ENCODE measurements at regions not wholly inside any gene's neighbourhood (a gene's known extent, or its start where the extent isn't known, plus 50 kb on each side); places are given as distances from the start of the nearest gene placed in this dataset.
"Not testable (repeated sequence)": the region's sequence is repeated elsewhere in the genome, so short reads cannot be mapped to it uniquely, and the experiment has no call there.

- no CpG with 5 or more reads among the region's 2 CpGs for WGBS (ENCODE audit: extremely low coverage, insufficient coverage, low lambda C conversion rate)
- Histone ChIP-seq H3K27me3 (ENCODE audit: insufficient read depth, low read length, poor library complexity) (no peaks in the 10 kb centered on the region), H2BK15ac (replicated peaks; ENCODE audit: low read depth) (no peak overlapping the region), H3K9ac (ENCODE audit: low read length) (no peak overlapping the region), H3K56ac (ENCODE audit: low read length) (no peak overlapping the region), H3K4me1 (ENCODE audit: control insufficient read depth, low read depth, low read length) (no peaks in the 10 kb centered on the region), H3K36me3 (ENCODE audit: control insufficient read depth, insufficient read depth, low read length) (no peaks in the 10 kb centered on the region), H3K4ac (ENCODE audit: low read depth, low read length) (no peak overlapping the region), H4K8ac (ENCODE audit: low read depth, low read length) (no peak overlapping the region), H3K79me1 (ENCODE audit: low read length) (no peaks in the 10 kb centered on the region), H4K5ac (ENCODE audit: low read length) (no peak overlapping the region), H3K4me3 (ENCODE audit: low read length) (no peak overlapping the region), H2BK5ac (ENCODE audit: low read length) (no peak overlapping the region), H3K4me2 (ENCODE audit: low read length) (no peak overlapping the region), H3K79me2 (ENCODE audit: control insufficient read depth, insufficient read depth, low read length) (no peaks in the 10 kb centered on the region), H2BK120ac (ENCODE audit: low read depth, low read length) (no peak overlapping the region), H2AK5ac (ENCODE audit: low read length) (no peak overlapping the region), H3K27ac (ENCODE audit: low read depth, low read length) (no peak overlapping the region), H3K18ac (ENCODE audit: low read length) (no peak overlapping the region), H3K23ac (ENCODE audit: low read length) (no peak overlapping the region)
- DNase-seq = no peak
Observed at GRCh38 chrX:143378851-143379250, 138.4 kb downstream of the SPANXN3 start.

GRCh38 chrX:143363419-143363818 lies 153.9 kb downstream of the SPANXN3 start:
- no peak overlapping the region for H2BK120ac ChIP-seq (ENCODE audit: low read depth, low read length)
- no peak overlapping the region for H4K5ac ChIP-seq (ENCODE audit: low read length)
- no peaks in the 10 kb centered on the region for H3K27me3 ChIP-seq (ENCODE audit: insufficient read depth, low read length, poor library complexity)
- H3K79me2 ChIP-seq (ENCODE audit: control insufficient read depth, insufficient read depth, low read length) = no peaks in the 10 kb centered on the region
- no CpG with 5 or more reads among the region's 3 CpGs for WGBS (ENCODE audit: extremely low coverage, insufficient coverage, low lambda C conversion rate)
- H3K4me2 ChIP-seq (ENCODE audit: low read length) = no peak overlapping the region
- H3K9ac ChIP-seq (ENCODE audit: low read length) = no peak overlapping the region
- H3K27ac ChIP-seq (ENCODE audit: low read depth, low read length) = no peak overlapping the region
- H3K79me1 ChIP-seq (ENCODE audit: low read length) = no peaks in the 10 kb centered on the region
- no peak overlapping the region for H3K4ac ChIP-seq (ENCODE audit: low read depth, low read length)
- H2BK5ac ChIP-seq (ENCODE audit: low read length) = no peak overlapping the region
- no peak overlapping the region for H3K18ac ChIP-seq (ENCODE audit: low read length)
- H3K4me3 ChIP-seq (ENCODE audit: low read length) = no peak overlapping the region
- H4K8ac ChIP-seq (ENCODE audit: low read depth, low read length) = no peak overlapping the region
- no peak overlapping the region for H2AK5ac ChIP-seq (ENCODE audit: low read length)
- no peak overlapping the region for H3K56ac ChIP-seq (ENCODE audit: low read length)
- H3K4me1 ChIP-seq (ENCODE audit: control insufficient read depth, low read depth, low read length) = no peaks in the 10 kb centered on the region
- H3K23ac ChIP-seq (ENCODE audit: low read length) = no peak overlapping the region
- no peak for DNase-seq
- no peaks in the 10 kb centered on the region for H3K36me3 ChIP-seq (ENCODE audit: control insufficient read depth, insufficient read depth, low read length)
- H2BK15ac ChIP-seq (replicated peaks; ENCODE audit: low read depth) = no peak overlapping the region

GRCh38 chrX:143340190-143340589 lies 177.1 kb downstream of the SPANXN3 start:
- Histone ChIP-seq H2BK5ac (ENCODE audit: low read length) (no peak overlapping the region), H3K4me3 (ENCODE audit: low read length) (no peak overlapping the region), H3K18ac (ENCODE audit: low read length) (no peak overlapping the region), H3K4ac (ENCODE audit: low read depth, low read length) (no peak overlapping the region), H3K79me1 (ENCODE audit: low read length) (no peaks in the 10 kb centered on the region), H4K5ac (ENCODE audit: low read length) (no peak overlapping the region), H2BK15ac (replicated peaks; ENCODE audit: low read depth) (no peak overlapping the region), H3K23ac (ENCODE audit: low read length) (no peak overlapping the region), H3K79me2 (ENCODE audit: control insufficient read depth, insufficient read depth, low read length) (no peaks in the 10 kb centered on the region), H3K4me1 (ENCODE audit: control insufficient read depth, low read depth, low read length) (no peaks in the 10 kb centered on the region), H3K56ac (ENCODE audit: low read length) (no peak overlapping the region), H3K9ac (ENCODE audit: low read length) (no peak overlapping the region), H3K27me3 (ENCODE audit: insufficient read depth, low read length, poor library complexity) (no peaks in the 10 kb centered on the region), H4K8ac (ENCODE audit: low read depth, low read length) (no peak overlapping the region), H3K27ac (ENCODE audit: low read depth, low read length) (no peak overlapping the region), H2AK5ac (ENCODE audit: low read length) (no peak overlapping the region), H2BK120ac (ENCODE audit: low read depth, low read length) (no peak overlapping the region), H3K36me3 (ENCODE audit: control insufficient read depth, insufficient read depth, low read length) (no peaks in the 10 kb centered on the region), H3K4me2 (ENCODE audit: low read length) (no peak overlapping the region)
- DNase-seq = peak; percentile 0
- WGBS (ENCODE audit: extremely low coverage, insufficient coverage, low lambda C conversion rate) = no CpG with 5 or more reads among the region's 1 CpG

- no peak overlapping the region for H4K5ac ChIP-seq (ENCODE audit: low read length)
- no peak overlapping the region for H3K18ac ChIP-seq (ENCODE audit: low read length)
- no peaks in the 10 kb centered on the region for H3K36me3 ChIP-seq (ENCODE audit: control insufficient read depth, insufficient read depth, low read length)
- no peaks in the 10 kb centered on the region for H3K27me3 ChIP-seq (ENCODE audit: insufficient read depth, low read length, poor library complexity)
- no peak overlapping the region for H3K56ac ChIP-seq (ENCODE audit: low read length)
- no peaks in the 10 kb centered on the region for H3K4me1 ChIP-seq (ENCODE audit: control insufficient read depth, low read depth, low read length)
- H4K8ac ChIP-seq (ENCODE audit: low read depth, low read length) = no peak overlapping the region
- no peak overlapping the region for H3K4ac ChIP-seq (ENCODE audit: low read depth, low read length)
- H3K4me2 ChIP-seq (ENCODE audit: low read length) = no peak overlapping the region
- no CpG with 5 or more reads among the region's 1 CpG for WGBS (ENCODE audit: extremely low coverage, insufficient coverage, low lambda C conversion rate)
- no peak overlapping the region for H2BK120ac ChIP-seq (ENCODE audit: low read depth, low read length)
- H3K79me1 ChIP-seq (ENCODE audit: low read length) = no peaks in the 10 kb centered on the region
- H3K9ac ChIP-seq (ENCODE audit: low read length) = no peak overlapping the region
- no peak for DNase-seq
- no peaks in the 10 kb centered on the region for H3K79me2 ChIP-seq (ENCODE audit: control insufficient read depth, insufficient read depth, low read length)
- H2BK15ac ChIP-seq (replicated peaks; ENCODE audit: low read depth) = no peak overlapping the region
- H2AK5ac ChIP-seq (ENCODE audit: low read length) = no peak overlapping the region
- no peak overlapping the region for H2BK5ac ChIP-seq (ENCODE audit: low read length)
- no peak overlapping the region for H3K27ac ChIP-seq (ENCODE audit: low read depth, low read length)
- no peak overlapping the region for H3K23ac ChIP-seq (ENCODE audit: low read length)
- H3K4me3 ChIP-seq (ENCODE audit: low read length) = no peak overlapping the region
Observed at GRCh38 chrX:143336261-143336660, 181.0 kb downstream of the SPANXN3 start.

- Histone ChIP-seq H3K9ac (ENCODE audit: low read length) (no peak overlapping the region), H2BK5ac (ENCODE audit: low read length) (no peak overlapping the region), H3K4me2 (ENCODE audit: low read length) (no peak overlapping the region), H3K4ac (ENCODE audit: low read depth, low read length) (no peak overlapping the region), H3K79me2 (ENCODE audit: control insufficient read depth, insufficient read depth, low read length) (no peaks in the 10 kb centered on the region), H2BK120ac (ENCODE audit: low read depth, low read length) (no peak overlapping the region), H3K56ac (ENCODE audit: low read length) (no peak overlapping the region), H3K36me3 (ENCODE audit: control insufficient read depth, insufficient read depth, low read length) (no peaks in the 10 kb centered on the region), H3K23ac (ENCODE audit: low read length) (no peak overlapping the region), H3K79me1 (ENCODE audit: low read length) (no peaks in the 10 kb centered on the region), H3K4me3 (ENCODE audit: low read length) (no peak overlapping the region), H4K8ac (ENCODE audit: low read depth, low read length) (no peak overlapping the region), H3K27me3 (ENCODE audit: insufficient read depth, low read length, poor library complexity) (no peaks in the 10 kb centered on the region), H4K5ac (ENCODE audit: low read length) (no peak overlapping the region), H2AK5ac (ENCODE audit: low read length) (no peak overlapping the region), H2BK15ac (replicated peaks; ENCODE audit: low read depth) (no peak overlapping the region), H3K4me1 (ENCODE audit: control insufficient read depth, low read depth, low read length) (no peaks in the 10 kb centered on the region), H3K18ac (ENCODE audit: low read length) (no peak overlapping the region), H3K27ac (ENCODE audit: low read depth, low read length) (no peak overlapping the region)
- no CpG with 5 or more reads among the region's 6 CpGs for WGBS (ENCODE audit: extremely low coverage, insufficient coverage, low lambda C conversion rate)
- DNase-seq = no peak
Observed at GRCh38 chrX:143319526-143319925, 197.7 kb downstream of the SPANXN3 start.

GRCh38 chrX:143318857-143319256 lies 198.4 kb downstream of the SPANXN3 start:
- not testable (repeated sequence) for H4K8ac ChIP-seq (ENCODE audit: low read depth, low read length); H2BK120ac ChIP-seq (ENCODE audit: low read depth, low read length); H3K36me3 ChIP-seq (ENCODE audit: control insufficient read depth, insufficient read depth, low read length); DNase-seq; H3K23ac ChIP-seq (ENCODE audit: low read length); H3K56ac ChIP-seq (ENCODE audit: low read length); H3K4ac ChIP-seq (ENCODE audit: low read depth, low read length); H3K9ac ChIP-seq (ENCODE audit: low read length); H3K79me2 ChIP-seq (ENCODE audit: control insufficient read depth, insufficient read depth, low read length); H3K27me3 ChIP-seq (ENCODE audit: insufficient read depth, low read length, poor library complexity); H2BK15ac ChIP-seq (replicated peaks; ENCODE audit: low read depth); H3K79me1 ChIP-seq (ENCODE audit: low read length); H3K4me3 ChIP-seq (ENCODE audit: low read length); H3K18ac ChIP-seq (ENCODE audit: low read length); H3K4me1 ChIP-seq (ENCODE audit: control insufficient read depth, low read depth, low read length); H2BK5ac ChIP-seq (ENCODE audit: low read length); H2AK5ac ChIP-seq (ENCODE audit: low read length); H3K27ac ChIP-seq (ENCODE audit: low read depth, low read length); H3K4me2 ChIP-seq (ENCODE audit: low read length); H4K5ac ChIP-seq (ENCODE audit: low read length)
- no CpG with 5 or more reads among the region's 2 CpGs for WGBS (ENCODE audit: extremely low coverage, insufficient coverage, low lambda C conversion rate)

Data from mesendoderm (in vitro differentiated cells).